Embryonic facial prominence (tissue), 1 donor: ENCODE measurements at regions not wholly inside any gene's neighbourhood (a gene's known extent, or its start where the extent isn't known, plus 50 kb on each side); places are given as distances from the start of the nearest gene placed in this dataset.
"Not testable (repeated sequence)": the region's sequence is repeated elsewhere in the genome, so short reads cannot be mapped to it uniquely, and the experiment has no call there.

Experiments
- DNase-seq: peaks from one replicate; pipeline ENCODE4 v3.0.0-alpha.2; 2016; ENCODE audit errors: extremely low spot score

- no peak for DNase-seq
Measured at GRCh38 chr6:137655291-137655690, 161.1 kb upstream of the OLIG3 start.

GRCh38 chr6:137656735-137657134, 162.5 kb upstream of the OLIG3 start:
- DNase-seq: no peak

GRCh38 chr6:137657351-137657911, 163.2 kb upstream of the OLIG3 start:
- no peak for DNase-seq

- no peak for DNase-seq
Measured at GRCh38 chr6:137658287-137658686, 164.1 kb upstream of the OLIG3 start.

- no peak for DNase-seq
Measured at GRCh38 chr6:137659871-137660270, 165.7 kb upstream of the OLIG3 start.

GRCh38 chr6:137660296-137660731, 166.1 kb upstream of the OLIG3 start:
- no peak for DNase-seq

- no peak for DNase-seq
Measured at GRCh38 chr6:137661601-137662000, 167.4 kb upstream of the OLIG3 start.

GRCh38 chr6:137664183-137664582, 170.0 kb upstream of the OLIG3 start:
- no peak for DNase-seq

- no peak for DNase-seq
Measured at GRCh38 chr6:137665342-137665934, 171.2 kb upstream of the OLIG3 start.

GRCh38 chr6:137666202-137666774, 172.1 kb upstream of the OLIG3 start:
- DNase-seq: no peak

- DNase-seq: no peak
Measured at GRCh38 chr6:137673603-137674002, 179.4 kb upstream of the OLIG3 start.

- DNase-seq: no peak
Measured at GRCh38 chr6:137676888-137677287, 182.7 kb upstream of the OLIG3 start.

GRCh38 chr6:137677709-137678108, 183.5 kb upstream of the OLIG3 start:
- DNase-seq: no peak

- no peak for DNase-seq
Measured at GRCh38 chr6:137678451-137678850, 184.3 kb upstream of the OLIG3 start.

GRCh38 chr6:137680705-137681346, 186.2 kb upstream of the TNFAIP3 start:
- DNase-seq: no peak

GRCh38 chr6:137681445-137682009, 185.5 kb upstream of the TNFAIP3 start:
- DNase-seq: no peak

GRCh38 chr6:137682658-137683057, 184.4 kb upstream of the TNFAIP3 start:
- DNase-seq: not testable (repeated sequence)

GRCh38 chr6:137683916-137684315, 183.1 kb upstream of the TNFAIP3 start:
- no peak for DNase-seq

- no peak for DNase-seq
Measured at GRCh38 chr6:137685798-137686375, 181.2 kb upstream of the TNFAIP3 start.

- DNase-seq: no peak
Measured at GRCh38 chr6:137687818-137688217, 179.2 kb upstream of the TNFAIP3 start.

- DNase-seq: no peak
Measured at GRCh38 chr6:137688230-137688971, 178.7 kb upstream of the TNFAIP3 start.

GRCh38 chr6:137689377-137689776, 177.7 kb upstream of the TNFAIP3 start:
- no peak for DNase-seq
